RWPE2 (cell line): ENCODE measurements at regions not wholly inside any gene's neighbourhood (a gene's known extent, or its start where the extent isn't known, plus 50 kb on each side); places are given as distances from the start of the nearest gene placed in this dataset.

Experiments
- ATAC-seq: fragments of 200-7000 bp; cut with Tn5 transposase; 3 replicates; pipeline ENCODE4 v1.9.1; 2021; ENCODE audit warnings: low read depth
- DNase-seq: peaks from one replicate; pipeline ENCODE4 v3.0.0-alpha.2; 2020; ENCODE audit warnings: low spot score
- H3K27ac ChIP-seq: fragments of 450-650 bp; 2 replicates; pipeline ENCODE4 v1.5.1; 2017; ENCODE audit warnings: mild to moderate bottlenecking; ENCODE audit not compliant: poor library complexity, severe bottlenecking
- H3K27me3 ChIP-seq: fragments of 250-450 bp; sonication (Bioruptor Pico); 2 replicates; pipeline ENCODE4 v1.5.1; 2021; ENCODE audit warnings: mild to moderate bottlenecking, moderate library complexity; ENCODE audit not compliant: insufficient read depth, poor library complexity, severe bottlenecking
- H3K36me3 ChIP-seq: fragments of 250-450 bp; sonication (Bioruptor Pico); 2 replicates; pipeline ENCODE4 v1.5.1; 2020; ENCODE audit warnings: low read depth, mild to moderate bottlenecking, moderate library complexity
- H3K4me1 ChIP-seq: fragments of 250-450 bp; sonication (Bioruptor Pico); 2 replicates; pipeline ENCODE4 v1.5.1; 2021; ENCODE audit warnings: mild to moderate bottlenecking, moderate library complexity; ENCODE audit not compliant: insufficient read depth, poor library complexity, severe bottlenecking
- H3K4me3 ChIP-seq: fragments of 250-450 bp; sonication (Bioruptor Pico); 2 replicates; pipeline ENCODE4 v1.5.1; 2021; ENCODE audit warnings: mild to moderate bottlenecking, moderate library complexity; ENCODE audit not compliant: severe bottlenecking
- H3K9me3 ChIP-seq: fragments of 250-450 bp; sonication (Bioruptor Pico); 2 replicates; pipeline ENCODE4 v1.5.1; 2021; ENCODE audit warnings: mild to moderate bottlenecking, moderate library complexity; ENCODE audit not compliant: severe bottlenecking
- CTCF ChIP-seq: fragments of 450-650 bp; IDR thresholded peaks from one replicate; pipeline ENCODE4 v1.5.1; 2017; ENCODE audit warnings: mild to moderate bottlenecking, moderate library complexity; ENCODE audit not compliant: poor library complexity, severe bottlenecking

- H3K36me3 ChIP-seq: no peaks in the 10 kb centered on the region
- H3K4me1 ChIP-seq: peaks cover 20% of the 10 kb centered on the region
- no peaks in the 10 kb centered on the region for H3K9me3 ChIP-seq
- DNase-seq: no peak
- H3K4me3 ChIP-seq: no peak overlapping the region
- no peak overlapping the region for H3K27ac ChIP-seq
- no peak for ATAC-seq
- H3K27me3 ChIP-seq: no peaks in the 10 kb centered on the region
- TF ChIP-seq CTCF: no peak
Measured at GRCh38 chr2:180661686-180662030, 318.7 kb upstream of the UBE2E3 start.

- Histone ChIP-seq H3K9me3 (no peaks in the 10 kb centered on the region), H3K27me3 (no peaks in the 10 kb centered on the region), H3K4me1 (peaks cover 26% of the 10 kb centered on the region), H3K4me3 (no peak overlapping the region), H3K36me3 (no peaks in the 10 kb centered on the region), H3K27ac (no peak overlapping the region)
- no peak for DNase-seq
- TF ChIP-seq CTCF: no peak
- ATAC-seq: no peak
Measured at GRCh38 chr2:180660881-180661685, 319.3 kb upstream of the UBE2E3 start.

GRCh38 chr2:180660207-180660606 lies 320.2 kb upstream of the UBE2E3 start:
- H3K27me3 ChIP-seq: no peaks in the 10 kb centered on the region
- no peaks in the 10 kb centered on the region for H3K36me3 ChIP-seq
- no peak overlapping the region for H3K27ac ChIP-seq
- H3K4me3 ChIP-seq: no peak overlapping the region
- H3K9me3 ChIP-seq: no peaks in the 10 kb centered on the region
- peaks cover 34% of the 10 kb centered on the region for H3K4me1 ChIP-seq
- ATAC-seq (no peak), DNase-seq (no peak)
- no peak for TF ChIP-seq CTCF

- peak overlapping the region; percentile 64 for H3K27ac ChIP-seq
- no peaks in the 10 kb centered on the region for H3K9me3 ChIP-seq
- no peaks in the 10 kb centered on the region for H3K27me3 ChIP-seq
- no peaks in the 10 kb centered on the region for H3K36me3 ChIP-seq
- H3K4me3 ChIP-seq: no peak overlapping the region
- no peak for TF ChIP-seq CTCF
- DNase-seq: no peak
- ATAC-seq: peak; percentile 55
- H3K4me1 ChIP-seq: peaks cover 25% of the 10 kb centered on the region
Measured at GRCh38 chr2:180657054-180657453, 323.4 kb upstream of the UBE2E3 start.

- Histone ChIP-seq H3K4me1 (peaks cover 25% of the 10 kb centered on the region), H3K27ac (peak overlapping the region; percentile 64), H3K4me3 (no peak overlapping the region), H3K36me3 (no peaks in the 10 kb centered on the region), H3K27me3 (no peaks in the 10 kb centered on the region), H3K9me3 (no peaks in the 10 kb centered on the region)
- ATAC-seq (peak; percentile 96), DNase-seq (no peak)
- TF ChIP-seq CTCF: no peak
Measured at GRCh38 chr2:180656455-180656847, 324.0 kb upstream of the UBE2E3 start.
